HG02588 (cell line): ENCODE measurements at regions not wholly inside any gene's neighbourhood (a gene's known extent, or its start where the extent isn't known, plus 50 kb on each side); places are given as distances from the start of the nearest gene placed in this dataset.
"Not testable (repeated sequence)": the region's sequence is repeated elsewhere in the genome, so short reads cannot be mapped to it uniquely, and the experiment has no call there.

ENCODE experiments used
- ATAC-seq: cut with Tn5 transposase; IDR thresholded peaks from one replicate; pipeline ENCODE4 v1.9.1; 2021; ENCODE audit warnings: mild to moderate bottlenecking, moderate library complexity; ENCODE audit not compliant: unreplicated experiment

- ATAC-seq: not testable (repeated sequence)
Observed at GRCh38 chr2:131738533-131738932, 210.8 kb downstream of the CCDC74A start.

DNA sequence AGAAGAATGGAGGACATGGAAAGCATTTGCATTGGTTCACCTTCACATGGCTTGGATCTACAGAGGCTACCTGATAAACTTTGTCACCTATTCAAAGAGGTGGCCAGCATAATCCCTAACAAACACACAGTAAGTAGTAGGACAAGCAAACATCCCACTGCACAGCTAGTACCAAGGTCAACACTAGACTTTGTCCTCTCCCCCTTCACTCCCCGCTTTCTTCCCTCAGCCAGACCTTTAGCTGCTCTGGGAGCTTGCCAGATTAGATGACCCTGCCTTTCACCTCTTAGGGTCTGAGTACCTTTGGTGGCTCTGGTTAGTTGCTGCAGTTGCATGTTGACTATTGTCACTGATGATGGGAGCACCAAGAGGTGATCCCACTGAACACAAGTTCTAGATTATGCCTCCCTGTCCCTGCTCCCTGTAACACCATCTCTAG is 211.3 kb downstream of the CCDC74A start:
- not testable (repeated sequence) for ATAC-seq

- no peak for ATAC-seq
Observed at GRCh38 chr2:131753640-131754561, 226.2 kb downstream of the CCDC74A start.

GRCh38 chr2:131754929-131755720 is 227.4 kb downstream of the CCDC74A start:
- ATAC-seq: no peak

- no peak for ATAC-seq
Observed at GRCh38 chr2:131756141-131756907, 228.6 kb downstream of the CCDC74A start.

DNA sequence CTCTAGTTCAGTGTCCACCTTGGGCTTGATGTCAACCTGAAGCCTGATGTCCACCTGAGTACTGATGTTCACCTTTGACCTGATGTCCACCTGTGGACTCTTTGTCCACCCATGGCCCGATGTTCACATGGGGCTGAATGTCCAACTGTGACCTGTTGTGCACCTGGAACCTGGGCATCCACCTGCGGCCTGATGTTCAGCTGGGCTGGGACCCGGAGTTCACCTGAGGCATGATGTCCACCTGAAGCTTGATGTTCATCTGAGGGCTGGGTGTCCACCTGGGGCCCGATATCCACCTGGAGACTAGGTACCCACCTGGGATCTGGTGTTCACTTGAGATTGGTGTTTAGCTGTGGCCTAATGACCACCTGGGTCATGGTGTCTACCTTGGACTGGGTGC is 231.3 kb downstream of the CCDC74A start:
- ATAC-seq: not testable (repeated sequence)

- not testable (repeated sequence) for ATAC-seq
Observed at GRCh38 chr2:131774955-131775555, 247.4 kb downstream of the CCDC74A start.

DNA sequence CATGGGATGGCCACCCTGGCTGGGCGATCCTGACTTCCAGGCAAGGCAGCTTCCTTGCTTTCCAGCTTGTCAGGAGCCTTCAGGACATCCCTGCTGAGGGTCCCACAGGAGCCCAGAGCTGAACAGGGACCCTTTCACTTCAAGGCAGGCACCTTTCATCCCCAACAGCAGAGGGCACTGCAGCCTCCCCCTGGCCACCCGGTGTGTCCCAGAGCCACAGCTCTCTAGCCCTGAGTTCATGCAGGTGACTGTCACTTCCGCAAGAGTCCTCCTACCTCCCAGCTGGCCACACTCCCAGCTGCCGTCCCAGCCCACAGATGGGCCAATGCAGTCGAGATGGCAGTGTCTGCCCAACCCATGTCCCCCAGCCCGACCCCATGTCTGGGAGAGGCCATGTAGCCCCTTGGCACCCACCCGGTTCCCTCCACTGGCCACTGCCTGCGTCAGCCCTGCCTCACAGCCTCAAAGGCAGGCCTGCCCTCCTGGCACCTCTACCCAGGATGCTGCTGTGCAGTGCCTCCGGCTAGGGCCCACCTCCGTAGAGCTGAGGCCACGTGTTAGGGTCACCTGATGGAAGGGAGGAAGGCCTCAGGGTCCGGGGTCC is 248.3 kb downstream of the CCDC74A start:
- not testable (repeated sequence) for ATAC-seq

- not testable (repeated sequence) for ATAC-seq
Observed at GRCh38 chr2:131780446-131780845, 252.8 kb downstream of the CCDC74A start.

DNA sequence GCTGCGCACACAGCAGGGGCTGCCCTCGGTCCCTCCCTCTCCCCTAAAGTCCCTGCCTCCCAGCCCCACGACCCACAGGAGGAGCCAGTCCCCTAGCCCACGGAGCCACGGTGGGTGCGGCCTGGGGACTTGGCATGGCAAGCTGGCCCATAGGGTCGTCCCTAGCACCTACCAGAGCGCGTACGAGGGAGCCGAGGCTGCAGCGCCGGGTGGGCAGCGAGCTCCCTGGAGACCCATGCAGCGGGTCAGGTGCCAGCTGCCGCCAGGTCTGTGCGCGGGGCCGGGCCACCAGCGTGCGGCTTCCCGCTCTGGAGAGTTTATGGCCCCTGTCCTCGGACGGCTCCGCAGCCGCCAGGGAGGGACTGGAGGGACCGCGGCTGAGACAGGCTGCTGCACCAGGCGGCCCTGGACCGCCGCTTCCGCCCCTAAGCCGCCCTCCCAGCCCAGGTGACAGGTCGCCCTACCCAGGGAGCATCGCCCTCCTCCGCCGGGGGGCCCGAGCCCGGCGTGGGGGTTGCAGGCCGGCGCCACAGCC is 273.6 kb downstream of the CCDC74A start:
- ATAC-seq: no peak

GRCh38 chr2:131801745-131802350 is 274.2 kb downstream of the CCDC74A start:
- peak; percentile 84 for ATAC-seq

DNA sequence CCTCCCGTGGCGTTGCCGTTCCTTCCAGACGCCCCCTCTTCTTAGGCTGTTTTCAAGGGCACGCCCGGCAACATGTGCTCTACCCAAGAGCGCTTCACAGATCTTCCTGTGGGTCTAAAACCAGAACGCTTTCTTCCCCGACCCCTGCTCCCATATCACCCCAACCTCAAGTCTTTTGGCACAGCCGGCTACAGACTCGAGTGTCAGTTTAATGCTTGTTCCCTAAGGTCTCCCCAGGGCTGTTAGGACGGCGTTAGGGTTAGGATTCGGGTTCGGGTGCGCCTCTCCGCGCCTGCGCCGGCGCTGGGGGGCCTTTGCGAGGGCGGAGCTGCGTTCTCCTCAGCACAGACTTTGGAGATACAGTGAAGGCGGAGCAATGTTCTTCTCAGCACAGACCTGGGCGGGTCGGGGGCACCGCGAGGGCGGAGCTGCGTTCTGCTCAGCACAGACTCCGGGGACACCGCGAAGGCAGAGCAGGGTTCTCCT is 274.7 kb downstream of the CCDC74A start:
- not testable (repeated sequence) for ATAC-seq

- ATAC-seq: not testable (repeated sequence)
Observed at GRCh38 chr2:131803237-131803636, 275.5 kb downstream of the CCDC74A start.

DNA sequence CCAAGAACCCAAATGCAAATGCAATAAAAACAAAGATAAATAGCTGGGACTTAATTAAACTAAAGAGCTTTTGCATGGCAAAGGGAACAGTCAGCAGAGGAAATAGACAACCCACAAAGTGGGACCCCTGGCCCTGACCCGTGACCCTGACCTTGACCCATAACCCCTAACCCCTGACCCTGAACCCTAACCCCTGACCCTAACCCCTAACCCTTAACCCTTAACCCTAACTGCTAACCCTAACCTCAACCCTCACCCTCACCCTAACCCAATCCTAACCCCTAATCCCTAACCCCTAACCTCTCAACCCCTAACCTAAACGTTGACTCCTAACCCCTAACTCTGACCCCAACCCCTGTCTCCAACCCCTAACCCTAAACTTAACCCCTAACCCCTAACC is 284.9 kb downstream of the CCDC74A start:
- ATAC-seq: not testable (repeated sequence)

DNA sequence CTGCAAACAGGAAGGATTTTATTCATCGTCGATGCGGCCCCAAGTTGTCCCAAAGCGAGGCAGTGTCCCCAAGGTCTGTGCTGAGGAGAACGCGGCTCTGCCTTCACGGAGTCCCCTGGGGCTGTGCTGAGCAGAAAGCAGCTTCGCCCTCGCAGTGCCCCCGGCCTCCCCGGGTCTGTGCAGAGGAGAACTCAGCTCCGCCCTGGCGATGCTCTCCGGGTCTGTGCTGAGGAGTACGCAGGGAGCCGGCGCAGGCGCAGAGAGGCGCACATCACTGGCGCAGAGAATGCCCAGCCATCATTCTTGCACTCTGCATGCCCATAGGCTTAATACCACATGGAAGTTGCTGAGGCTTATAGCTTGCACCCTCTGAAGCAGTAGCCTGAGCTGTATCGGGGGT is 285.7 kb downstream of the CCDC74A start:
- ATAC-seq: not testable (repeated sequence)

DNA sequence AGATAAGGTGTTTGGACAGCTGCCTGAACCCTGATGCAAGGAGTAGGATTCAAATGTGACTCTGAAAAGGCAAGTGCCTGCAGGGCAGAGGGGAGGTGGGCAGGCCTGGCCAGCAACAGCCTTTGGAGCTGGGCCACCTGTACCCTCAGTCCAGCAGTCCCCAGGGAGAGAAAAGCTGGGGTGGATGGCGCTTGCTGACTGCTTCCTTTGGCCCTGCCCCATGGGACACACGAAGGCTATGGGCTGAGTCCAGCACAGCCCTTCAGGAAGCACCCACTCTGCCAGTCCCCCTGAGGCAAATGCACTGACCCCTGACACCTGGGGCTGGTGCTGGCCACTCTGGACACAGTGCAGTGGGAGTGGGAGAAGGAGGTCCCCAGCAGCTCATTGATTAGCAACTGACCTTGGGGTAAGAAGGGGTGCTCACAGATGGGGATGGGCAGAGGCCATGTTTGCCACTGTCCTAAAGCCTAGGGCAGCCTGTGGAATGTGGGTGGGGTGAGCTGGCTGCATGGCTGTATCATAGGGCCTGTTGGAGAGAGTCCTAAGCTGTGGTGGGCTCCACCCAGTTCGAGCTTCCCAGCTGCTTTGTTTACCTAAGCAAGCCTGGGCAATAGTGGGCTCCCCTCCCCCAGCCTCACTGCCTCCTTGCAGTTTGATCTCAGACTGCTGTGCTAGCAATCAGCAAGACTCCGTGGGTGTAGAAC is 290.7 kb downstream of the CCDC74A start:
- ATAC-seq: not testable (repeated sequence)

DNA sequence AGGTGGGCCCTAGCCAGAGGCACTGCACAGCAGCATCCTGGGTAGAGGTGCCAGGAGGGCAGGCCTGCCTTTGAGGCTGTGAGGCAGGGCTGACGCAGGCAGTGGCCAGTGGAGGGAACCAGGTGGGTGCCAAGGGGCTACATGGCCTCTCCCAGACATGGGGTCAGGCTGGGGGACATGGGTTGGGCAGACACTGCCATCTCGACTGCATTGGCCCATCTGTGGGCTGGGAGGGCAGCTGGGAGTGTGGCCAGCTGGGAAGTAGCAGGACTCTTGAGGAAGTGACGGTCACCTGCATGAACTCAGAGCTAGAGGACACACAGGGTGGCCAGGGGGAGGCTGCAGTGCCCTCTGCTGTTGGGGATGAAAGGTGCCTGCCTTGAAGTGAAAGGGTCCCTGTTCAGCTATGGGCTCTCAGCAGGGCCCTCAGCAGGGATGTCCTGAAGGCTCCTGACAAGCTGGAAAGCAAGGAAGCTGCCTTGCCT is 294.6 kb downstream of the CCDC74A start:
- not testable (repeated sequence) for ATAC-seq

- ATAC-seq: not testable (repeated sequence)
Observed at GRCh38 chr2:131823058-131823457, 295.4 kb downstream of the CCDC74A start.
